ENCODE measurements at regions not wholly inside any gene's neighbourhood (a gene's known extent, or its start where the extent isn't known, plus 50 kb on each side); places are given as distances from the start of the nearest gene placed in this dataset.

GRCh38 chr2:223532161-223532560 lies 70.0 kb downstream of the SCG2 start:
- no peak for DNase-seq

GRCh38 chr2:223532712-223533111 lies 69.4 kb downstream of the SCG2 start:
- DNase-seq: no peak

GRCh38 chr2:223536546-223536945 lies 65.6 kb downstream of the SCG2 start:
- DNase-seq: no peak

- no peak for DNase-seq
Measured at GRCh38 chr2:223537115-223537514, 65.0 kb downstream of the SCG2 start.

GRCh38 chr2:223537651-223538601 lies 64.2 kb downstream of the SCG2 start:
- peak; percentile 28 for DNase-seq

- DNase-seq: no peak
Measured at GRCh38 chr2:223538920-223539440, 63.2 kb downstream of the SCG2 start.

GRCh38 chr2:223541546-223541945 lies 60.6 kb downstream of the SCG2 start:
- no peak for DNase-seq

GRCh38 chr2:223542501-223542900 lies 59.7 kb downstream of the SCG2 start:
- no peak for DNase-seq

- DNase-seq: no peak
Measured at GRCh38 chr2:223545406-223545805, 56.8 kb downstream of the SCG2 start.

- DNase-seq: no peak
Measured at GRCh38 chr2:223545830-223546229, 56.3 kb downstream of the SCG2 start.

Measured in NCI-H2171 (cell line).